K562 (cell line): ENCODE measurements at regions not wholly inside any gene's neighbourhood (a gene's known extent, or its start where the extent isn't known, plus 50 kb on each side); places are given as distances from the start of the nearest gene placed in this dataset.

Source experiments
- ATAC-seq: fragments of 200-7000 bp; cut with Tn5 transposase; 3 replicates; pipeline ENCODE4 v1.9.1; 2020; ENCODE audit warnings: moderate library complexity
- BruUV-seq: library from RNA; stranded (reverse); fragments of 400-500 nt; replicated peaks from 2 replicates; lab custom pipeline; 2021; lab: Mats Ljungman, UMichigan
- CTCF ChIA-PET: fragments of 300-600 bp; formaldehyde crosslinking; extraction: SDS; loops from one replicate; lab custom pipeline; 2021; ENCODE audit warnings: low intra/inter-chr PET ratio; lab: Yijun Ruan, JAX
- POLR2A ChIA-PET: fragments of 300-600, 350-650 bp; sonication (Branson Sonifier 250); formaldehyde crosslinking; extraction: SDS; loops from one replicate; lab custom pipeline; 2021; ENCODE audit warnings: antibody characterized with exemption, inconsistent platforms; lab: Yijun Ruan, JAX
- DNase-seq, 4 experiments: peaks; one replicate each; pipeline versions ENCODE4 v3.0.0 to v3.0.0-alpha.2; 2011 to 2018; ENCODE audit warnings: low spot score in 3 of 4, mixed read lengths in 3 of 4; ENCODE audit errors: extremely low read depth in 1 of 4
- FAIRE-seq: peaks from 2 replicates; lab custom pipeline; 2011; peaks lifted over from hg19 to GRCh38; lab: Jason Lieb, UNC
- H2AFZ ChIP-seq: 2 replicates; pipeline ENCODE4 v1.6.0; 2011; ENCODE audit warnings: low read depth, low read length, control low read depth, inconsistent platforms
- H3K27ac ChIP-seq: fragments of 200-600 bp; 3 replicates; pipeline ENCODE4 v1.8.0; 2011; ENCODE audit warnings: low read depth, mild to moderate bottlenecking, control low read depth, inconsistent platforms, low read length, moderate library complexity, mixed read lengths; ENCODE audit errors: extremely low read depth
- H3K27me3 ChIP-seq, 2 experiments: fragments of 300-600 bp in 1 of 2; 2 replicates in 1 of 2; 3 replicates in 1 of 2; pipeline versions ENCODE4 v1.6.0 to v1.8.0; 2011; ENCODE audit warnings: inconsistent platforms in 2 of 2, low read length in 2 of 2, mild to moderate bottlenecking in 1 of 2, mixed read lengths in 1 of 2, moderate library complexity in 1 of 2; ENCODE audit not compliant: control insufficient read depth in 2 of 2, insufficient read depth in 2 of 2
- H3K36me3 ChIP-seq: fragments of 300-600 bp; 3 replicates; pipeline ENCODE4 v1.8.0; 2011; ENCODE audit warnings: mild to moderate bottlenecking, low read length, inconsistent platforms; ENCODE audit not compliant: control insufficient read depth, insufficient read depth
- H3K4me1 ChIP-seq, 2 experiments: fragments of 200-600 bp in 1 of 2; replicated peaks in 1 of 2; 2 replicates in 1 of 2; 3 replicates in 1 of 2; pipeline versions ENCODE4 v1.5.1 to v1.8.0; 2011; ENCODE audit warnings: inconsistent platforms in 2 of 2, low read length in 2 of 2, mild to moderate bottlenecking in 1 of 2, mixed read lengths in 1 of 2, moderate library complexity in 1 of 2; ENCODE audit not compliant: control insufficient read depth in 2 of 2, insufficient read depth in 2 of 2
- H3K4me2 ChIP-seq: 2 replicates; pipeline ENCODE4 v1.6.1; 2011; ENCODE audit warnings: low read length, control low read depth, inconsistent platforms, mixed read lengths; ENCODE audit not compliant: insufficient read depth
- H3K4me3 ChIP-seq: fragments of 200-600 bp; sonication (generic), shearing (Covaris generic); 2 replicates; pipeline ENCODE4 v1.5.1; 2016; ENCODE audit warnings: control low read depth, inconsistent platforms
- H3K79me2 ChIP-seq: fragments of 200-600 bp; 3 replicates; pipeline ENCODE4 v1.8.0; 2011; ENCODE audit warnings: low read length, inconsistent platforms; ENCODE audit not compliant: control insufficient read depth, insufficient read depth
- H3K9ac ChIP-seq, 2 experiments: 2 replicates each; pipeline versions ENCODE4 v1.6.0 to v1.6.1; 2011; ENCODE audit warnings: low read depth in 2 of 2, low read length in 2 of 2, control low read depth in 1 of 2, inconsistent platforms in 1 of 2, mild to moderate bottlenecking in 1 of 2, mixed read lengths in 1 of 2; ENCODE audit not compliant: insufficient read depth in 1 of 2
- H3K9me1 ChIP-seq: one replicate; pipeline ENCODE4 v1.6.0; 2011; ENCODE audit warnings: inconsistent platforms, mild to moderate bottlenecking, low read length, moderate library complexity; ENCODE audit not compliant: control insufficient read depth, insufficient read depth
- H3K9me3 ChIP-seq: replicated peaks from 2 replicates; pipeline ENCODE4 v1.5.1; 2011; ENCODE audit warnings: low read depth, low read length, inconsistent platforms; ENCODE audit not compliant: control insufficient read depth, insufficient read depth
- H4K20me1 ChIP-seq: replicated peaks from 2 replicates; pipeline ENCODE4 v1.6.1; 2011; ENCODE audit warnings: low read length, inconsistent platforms, mixed read lengths; ENCODE audit not compliant: control insufficient read depth, insufficient read depth
- C11orf30 ChIP-seq: fragments of 450-650 bp; IDR thresholded peaks from 2 replicates; pipeline ENCODE4 v1.6.1; 2016; ENCODE audit warnings: low read depth, mild to moderate bottlenecking
- CHCHD3 ChIP-seq: fragments of 250-450 bp; sonication (Bioruptor Pico); IDR thresholded peaks from 2 replicates; pipeline ENCODE4 v2.1.2; 2022; ENCODE audit warnings: mild to moderate bottlenecking
- CXXC5 ChIP-seq: fragments of 250-450 bp; sonication (Bioruptor Pico); IDR thresholded peaks from 2 replicates; pipeline ENCODE4 v1.8.0; 2022; ENCODE audit warnings: inconsistent platforms, mild to moderate bottlenecking, moderate library complexity
- NFRKB ChIP-seq: fragments of 450-650 bp; IDR thresholded peaks from 2 replicates; pipeline ENCODE4 v1.6.1; 2016; ENCODE audit warnings: low read depth
- NR2F6 ChIP-seq: fragments of 450-650 bp; formaldehyde crosslinking; IDR thresholded peaks from 2 replicates; pipeline ENCODE4 v1.4.0; 2020; ENCODE audit warnings: mild to moderate bottlenecking
- ZNF324 ChIP-seq: fragments of 250-450 bp; sonication (Bioruptor Pico); IDR thresholded peaks from 2 replicates; pipeline ENCODE4 v1.4.0; 2020; ENCODE audit warnings: mild to moderate bottlenecking
- ZNF583 ChIP-seq: fragments of 250-450 bp; sonication (Bioruptor Pico); IDR thresholded peaks from 2 replicates; pipeline ENCODE4 v1.4.0; 2020
- ZNF785 ChIP-seq: fragments of 250-450 bp; sonication (Bioruptor Pico); IDR thresholded peaks from 2 replicates; pipeline ENCODE4 v1.4.0; 2020; ENCODE audit warnings: mild to moderate bottlenecking
- WGBS: fragments of 100-300 bp; shearing (Covaris generic); methylation state at CpG from one replicate; pipeline ENCODE4 v1.1.6; 2016; ENCODE audit warnings: low coverage, mixed read lengths; ENCODE audit not compliant: insufficient coverage; ENCODE audit errors: missing lambda C conversion rate; 5-methylcytosine and 5-hydroxymethylcytosine counted together
- in situ Hi-C: fragments of 300-500 bp; cut with MboI; formaldehyde crosslinking; loops from 4 replicates; pipeline ENCODE4 v1.15.0; 2018; ENCODE audit warnings: inconsistent platforms, mixed read lengths
- intact Hi-C: fragments of 100-400 bp; cut with micrococcal nuclease; formaldehyde crosslinking; loops from 2 replicates; pipeline ENCODE4 v1.14.2; 2022

DNA sequence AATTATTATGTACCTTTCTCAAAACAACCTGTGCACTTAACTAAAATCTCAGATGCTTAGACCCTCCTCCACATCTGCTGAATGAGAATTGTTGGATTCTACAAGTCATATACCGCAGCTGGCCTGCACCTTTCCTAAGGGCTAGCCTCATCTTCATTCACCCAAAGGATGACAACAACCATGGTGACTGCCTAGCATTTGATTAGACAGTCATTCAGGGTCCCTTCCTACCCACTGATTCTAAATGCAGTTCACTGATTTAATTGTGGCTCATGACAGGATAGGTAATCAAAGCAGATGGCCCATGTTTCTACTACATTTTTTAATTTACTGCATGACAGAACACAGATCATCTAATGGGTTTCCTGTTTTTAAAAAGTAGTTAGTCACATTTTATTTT, 551.9 kb upstream of the SLC10A2 start:
- H3K79me2 ChIP-seq: no peaks in the 10 kb centered on the region
- CTCF ChIA-PET: interaction anchor here (0.7 kb wide), 1 partner anchor 144 kb away, joined by 3 read pairs; no protein-coding TSS in a partner anchor
- intact Hi-C loops (no loop called here), in situ Hi-C loops (no loop called here)
- POLR2A ChIA-PET: no interaction called here
- no peaks in the 10 kb centered on the region for H3K9me3 ChIP-seq
- no peak overlapping the region for H3K4me3 ChIP-seq
- H3K36me3 ChIP-seq: no peaks in the 10 kb centered on the region
- H2AFZ ChIP-seq: no peak overlapping the region
- no peaks in the 10 kb centered on the region for H3K4me1 ChIP-seq
- no TSS peak for BruUV-seq
- H3K9ac ChIP-seq: no peak overlapping the region
- no peak overlapping the region for H3K27ac ChIP-seq
- H3K27me3 ChIP-seq: no peaks in the 10 kb centered on the region
- no peak overlapping the region for H3K4me2 ChIP-seq
- 0% methylated on average over 1 of the region's 1 CpG for WGBS
- TF ChIP-seq C11orf30 (no peak), NR2F6 (no peak), ZNF324 (no peak), NFRKB (no peak)
- no peak for ATAC-seq
- H4K20me1 ChIP-seq: no peaks in the 10 kb centered on the region
- FAIRE-seq: no peak
- no peaks in the 10 kb centered on the region for H3K9me1 ChIP-seq
- DNase-seq: no peak

DNA sequence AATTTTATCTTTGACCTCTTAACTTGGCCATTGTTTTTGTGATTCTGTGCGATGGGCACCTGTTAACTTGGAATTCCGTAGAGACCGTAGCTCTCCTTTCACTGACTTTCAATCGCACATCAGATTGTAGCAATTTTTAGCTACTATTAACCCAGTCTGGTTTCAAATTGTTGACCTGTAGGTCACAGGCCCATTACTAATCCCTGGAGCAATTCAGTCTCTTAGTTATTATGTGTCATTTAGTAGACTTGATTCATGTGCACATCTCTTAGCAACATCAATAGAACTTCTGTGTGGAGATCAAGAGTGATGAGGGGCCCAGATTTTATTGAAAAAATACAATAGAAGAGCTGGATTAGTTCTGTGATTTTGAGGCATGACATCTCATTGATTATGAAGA, 549.6 kb upstream of the SLC10A2 start:
- in situ Hi-C loops: no loop called here
- no peaks in the 10 kb centered on the region for H3K27me3 ChIP-seq
- 0% methylated on average over 4 of the region's 4 CpGs for WGBS
- H3K9me3 ChIP-seq: no peaks in the 10 kb centered on the region
- no peak overlapping the region for H3K27ac ChIP-seq
- FAIRE-seq (no peak), ATAC-seq (no peak), DNase-seq (no peak)
- H2AFZ ChIP-seq: no peak overlapping the region
- POLR2A ChIA-PET: no interaction called here
- H3K36me3 ChIP-seq: no peaks in the 10 kb centered on the region
- CTCF ChIA-PET: no interaction called here
- no peaks in the 10 kb centered on the region for H3K79me2 ChIP-seq
- H3K9ac ChIP-seq: no peak overlapping the region
- H3K4me3 ChIP-seq: no peak overlapping the region
- no TSS peak for BruUV-seq
- no peaks in the 10 kb centered on the region for H4K20me1 ChIP-seq
- intact Hi-C loops: no loop called here
- H3K9me1 ChIP-seq: no peaks in the 10 kb centered on the region
- H3K4me1 ChIP-seq: no peaks in the 10 kb centered on the region
- TF ChIP-seq ZNF785 (CRISPR knock-in tag) (no peak), CHCHD3 (no peak), ZNF583 (CRISPR knock-in tag) (no peak), CXXC5 (no peak)
- H3K4me2 ChIP-seq: no peak overlapping the region
